Activated CD8-positive, alpha-beta T cell treated with anti-CD3 and anti-CD28 coated beads for 36 hours (primary cell): ENCODE measurements at regions not wholly inside any gene's neighbourhood (a gene's known extent, or its start where the extent isn't known, plus 50 kb on each side); places are given as distances from the start of the nearest gene placed in this dataset.
"Not testable (repeated sequence)": the region's sequence is repeated elsewhere in the genome, so short reads cannot be mapped to it uniquely, and the experiment has no call there.

Experiments
- ATAC-seq: fragments of 200-7000 bp; cut with Tn5 transposase; one replicate; pipeline ENCODE4 v1.10.0; 2021; ENCODE audit warnings: mild to moderate bottlenecking, moderate library complexity
- CTCF ChIA-PET: fragments of 350-600 bp; sonication (Branson Sonifier 250); formaldehyde crosslinking; loops from one replicate; lab custom pipeline; 2021; ENCODE audit warnings: antibody characterized with exemption; lab: Charles Lee
- POLR2A ChIA-PET: fragments of 350-600 bp; sonication (Branson Sonifier 250); formaldehyde crosslinking; loops from one replicate; lab custom pipeline; 2021; ENCODE audit warnings: antibody characterized with exemption; lab: Charles Lee
- DNase-seq: peaks from one replicate; pipeline ENCODE4 v3.0.0-alpha.2; 2020
- H3K27ac Mint-ChIP-seq: one replicate; pipeline ENCODE4 v1.8.0; 2021; ENCODE audit warnings: mild to moderate bottlenecking, mixed read lengths
- H3K27me3 Mint-ChIP-seq: one replicate; pipeline ENCODE4 v1.8.0; 2021; ENCODE audit warnings: mixed read lengths
- H3K36me3 Mint-ChIP-seq: one replicate; pipeline ENCODE4 v1.8.0; 2021; ENCODE audit warnings: low read depth, mixed read lengths
- H3K4me1 Mint-ChIP-seq: one replicate; pipeline ENCODE4 v1.8.0; 2021; ENCODE audit warnings: low read depth, mixed read lengths
- H3K4me3 Mint-ChIP-seq: one replicate; pipeline ENCODE4 v1.8.0; 2021; ENCODE audit warnings: mild to moderate bottlenecking, moderate library complexity, mixed read lengths
- H3K9me3 Mint-ChIP-seq: one replicate; pipeline ENCODE4 v1.8.0; 2021; ENCODE audit warnings: mixed read lengths
- CTCF ChIP-seq: fragments of 200-600 bp; IDR thresholded peaks from one replicate; pipeline ENCODE4 v1.8.0; 2022; ENCODE audit warnings: antibody characterized with exemption, mild to moderate bottlenecking
- intact Hi-C: fragments of 100-400 bp; cut with micrococcal nuclease; formaldehyde crosslinking; loops from one replicate; pipeline ENCODE4 v1.10.0; 2022

- no peaks in the 10 kb centered on the region for H3K36me3 Mint-ChIP-seq
- no peak for TF ChIP-seq CTCF
- H3K9me3 Mint-ChIP-seq = peaks cover 3% of the 10 kb centered on the region
- H3K4me1 Mint-ChIP-seq = no peaks in the 10 kb centered on the region
- H3K4me3 Mint-ChIP-seq = no peak overlapping the region
- DNase-seq (no peak), ATAC-seq (no peak)
- H3K27me3 Mint-ChIP-seq = no peaks in the 10 kb centered on the region
- CTCF ChIA-PET = no interaction called here
- POLR2A ChIA-PET = no interaction called here
- intact Hi-C loops = no loop called here
- H3K27ac Mint-ChIP-seq = no peak overlapping the region
Observed at GRCh38 chr3:191593486-191593885, 132.5 kb downstream of the PYDC2 start.

- H3K4me3 Mint-ChIP-seq, CTCF ChIA-PET: not testable (repeated sequence)
Observed at GRCh38 chr3:191615511-191615910, 154.5 kb downstream of the PYDC2 start.

GRCh38 chr3:191624299-191624698 is 163.3 kb downstream of the PYDC2 start:
- ATAC-seq (no peak), DNase-seq (no peak)
- CTCF ChIA-PET = no interaction called here
- intact Hi-C loops = no loop called here
- Mint-ChIP-seq H3K9me3 (no peaks in the 10 kb centered on the region), H3K4me3 (no peak overlapping the region), H3K27me3 (no peaks in the 10 kb centered on the region), H3K4me1 (no peaks in the 10 kb centered on the region), H3K36me3 (no peaks in the 10 kb centered on the region), H3K27ac (no peak overlapping the region)
- no peak for TF ChIP-seq CTCF
- POLR2A ChIA-PET = interaction anchor here (0.6 kb wide), 1 partner anchor 187 kb away, joined by 3 read pairs; no protein-coding TSS in a partner anchor

More at GRCh38 chr3:191615511-191615910, 154.5 kb downstream of the PYDC2 start:
- POLR2A ChIA-PET, H3K27ac Mint-ChIP-seq, H3K4me1 Mint-ChIP-seq, H3K36me3 Mint-ChIP-seq, ATAC-seq, intact Hi-C loops, H3K9me3 Mint-ChIP-seq, H3K27me3 Mint-ChIP-seq, DNase-seq: not testable (repeated sequence)

GRCh38 chr3:191627064-191627463 is 166.1 kb downstream of the PYDC2 start:
- no peak for DNase-seq
- Mint-ChIP-seq H3K36me3 (no peaks in the 10 kb centered on the region), H3K4me3 (no peak overlapping the region), H3K27ac (no peak overlapping the region), H3K4me1 (no peaks in the 10 kb centered on the region), H3K27me3 (no peaks in the 10 kb centered on the region), H3K9me3 (no peaks in the 10 kb centered on the region)
- ChIA-PET CTCF (no interaction called here), POLR2A (no interaction called here)
- no peak for TF ChIP-seq CTCF
- intact Hi-C loops = no loop called here
- ATAC-seq = no peak

- POLR2A ChIA-PET = interaction anchor here (0.8 kb wide), 1 partner anchor 29 kb away, joined by 4 read pairs; no protein-coding TSS in a partner anchor
- Mint-ChIP-seq H3K27ac (no peak overlapping the region), H3K4me3 (no peak overlapping the region), H3K27me3 (no peaks in the 10 kb centered on the region), H3K36me3 (no peaks in the 10 kb centered on the region), H3K4me1 (no peaks in the 10 kb centered on the region), H3K9me3 (no peaks in the 10 kb centered on the region)
- CTCF ChIA-PET = no interaction called here
- no peak for TF ChIP-seq CTCF
- intact Hi-C loops = no loop called here
- ATAC-seq (no peak), DNase-seq (no peak)
Observed at GRCh38 chr3:191628571-191628970, 167.6 kb downstream of the PYDC2 start.

- CTCF ChIA-PET = no interaction called here
Observed at GRCh38 chr3:191631496-191631895, 170.5 kb downstream of the PYDC2 start.

More at GRCh38 chr3:191631496-191631895, 170.5 kb downstream of the PYDC2 start:
- Mint-ChIP-seq H3K4me3 (no peak overlapping the region), H3K27ac (no peak overlapping the region), H3K27me3 (no peaks in the 10 kb centered on the region), H3K4me1 (no peaks in the 10 kb centered on the region), H3K9me3 (no peaks in the 10 kb centered on the region), H3K36me3 (no peaks in the 10 kb centered on the region)
- no peak for ATAC-seq
- TF ChIP-seq CTCF = no peak
- intact Hi-C loops = no loop called here
- DNase-seq = no peak
- POLR2A ChIA-PET = no interaction called here
